DMS 273 treated with DMSO at 0.1 percent for 48 hours (cell line): ENCODE measurements at regions not wholly inside any gene's neighbourhood (a gene's known extent, or its start where the extent isn't known, plus 50 kb on each side); places are given as distances from the start of the nearest gene placed in this dataset.
A peak's percentile ranks its signal among the peaks of the same experiment; 100 is the strongest.
"Not testable (repeated sequence)": the region's sequence is repeated elsewhere in the genome, so short reads cannot be mapped to it uniquely, and the experiment has no call there.

Source experiments
- DNase-seq: peaks from one replicate; lab custom pipeline; 2025; lab: John Stamatoyannopoulos, UW

- no peak for DNase-seq
Observed at GRCh38 chr6:118367314-118367713, 180.8 kb upstream of the PLN start.

DNA sequence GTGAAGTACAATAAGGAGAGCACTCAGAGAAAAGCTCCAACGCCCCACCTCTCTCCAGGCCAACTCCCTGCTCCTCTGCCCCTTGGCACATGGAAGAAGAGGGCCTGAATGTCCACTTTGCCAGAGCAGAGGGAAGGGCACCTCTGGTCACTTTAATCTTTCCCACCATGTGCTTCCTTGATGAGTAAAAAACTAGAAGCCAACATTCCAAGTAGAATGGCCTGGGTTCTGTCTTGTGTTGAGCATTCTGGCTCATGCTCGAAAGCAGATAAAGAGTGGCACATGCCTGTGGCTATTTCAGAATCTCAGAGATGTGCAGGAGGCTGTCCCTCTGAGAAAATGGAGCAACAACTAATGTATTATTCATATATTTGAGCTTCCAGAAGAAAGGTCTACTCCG, 177.4 kb upstream of the PLN start:
- no peak for DNase-seq

GRCh38 chr6:118371955-118372354, 176.1 kb upstream of the PLN start:
- no peak for DNase-seq

DNA sequence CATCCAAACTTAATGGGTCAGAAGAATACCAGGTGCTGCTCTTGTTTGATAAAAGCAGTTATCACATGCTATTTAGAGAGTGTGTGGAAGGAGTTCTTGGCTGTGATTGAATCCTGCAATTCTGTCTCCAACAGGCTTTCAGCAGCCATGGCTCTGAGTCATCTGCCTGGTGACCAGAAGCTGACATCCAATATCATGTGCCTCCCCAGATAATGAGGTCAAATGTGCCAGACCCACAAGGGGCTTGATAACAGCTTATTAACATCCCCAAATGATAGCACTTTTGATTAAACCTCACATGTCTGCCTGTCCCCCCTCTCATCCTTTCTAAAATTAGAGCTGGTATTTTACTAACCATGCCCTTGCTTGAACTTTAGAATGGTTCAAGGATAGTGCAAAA, 175.7 kb upstream of the PLN start:
- DNase-seq = no peak

DNA sequence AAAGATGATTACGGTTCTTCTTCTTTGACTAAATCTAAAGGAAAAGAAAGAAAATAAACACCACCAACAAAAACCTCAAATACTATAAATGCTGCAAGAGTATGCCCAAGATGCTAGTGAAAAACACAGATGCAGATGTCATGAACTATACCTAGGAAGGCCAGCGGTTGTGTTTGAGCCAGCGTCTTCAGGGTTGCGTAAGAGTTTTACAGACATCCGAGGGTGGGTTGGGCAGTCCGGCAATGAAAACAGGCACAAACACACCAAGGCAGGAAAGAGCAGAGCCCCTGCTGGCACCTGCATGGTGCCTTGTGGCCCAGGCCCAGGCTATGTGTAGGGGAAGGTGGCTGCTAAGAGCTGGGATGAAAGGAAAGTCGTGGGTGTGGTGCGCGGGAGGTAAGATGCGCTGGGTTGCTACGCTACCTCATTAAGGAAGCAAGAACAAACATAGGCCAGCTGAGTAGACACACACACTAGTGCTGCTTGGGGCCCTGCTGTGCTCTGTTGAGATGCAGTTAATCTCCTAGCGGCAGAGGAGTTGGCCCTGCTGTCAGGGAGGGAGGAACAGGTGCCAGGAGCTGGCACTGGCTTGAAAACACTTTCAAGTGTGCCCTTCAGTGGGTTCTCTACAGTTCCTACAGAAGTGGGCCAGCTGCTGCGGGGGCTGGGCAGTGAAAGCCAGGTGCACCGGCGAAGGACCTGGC, 170.2 kb upstream of the PLN start:
- peak; percentile 25 for DNase-seq

- DNase-seq = not testable (repeated sequence)
Observed at GRCh38 chr6:118380620-118381019, 167.5 kb upstream of the PLN start.

DNA sequence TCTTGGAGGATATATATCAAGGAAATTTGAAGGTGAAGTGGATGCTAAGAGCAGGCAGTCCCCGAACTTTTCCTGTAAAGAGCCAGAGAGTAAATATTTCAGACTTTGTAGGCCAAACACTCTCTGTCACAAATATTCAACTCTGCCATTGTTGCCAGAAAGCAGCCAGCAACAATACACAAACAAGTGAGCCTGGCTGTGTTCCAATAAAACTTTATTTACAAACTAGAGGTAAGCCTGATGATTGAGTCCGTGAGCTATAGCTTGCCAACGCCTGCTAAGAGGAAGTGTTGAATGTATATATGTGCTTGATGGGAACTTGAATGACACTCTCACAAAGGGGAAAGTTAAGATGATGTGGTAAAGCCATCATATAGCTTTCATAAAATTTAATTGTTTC, 166.0 kb upstream of the PLN start:
- DNase-seq = no peak

GRCh38 chr6:118383924-118384323, 164.2 kb upstream of the PLN start:
- DNase-seq = no peak

DNA sequence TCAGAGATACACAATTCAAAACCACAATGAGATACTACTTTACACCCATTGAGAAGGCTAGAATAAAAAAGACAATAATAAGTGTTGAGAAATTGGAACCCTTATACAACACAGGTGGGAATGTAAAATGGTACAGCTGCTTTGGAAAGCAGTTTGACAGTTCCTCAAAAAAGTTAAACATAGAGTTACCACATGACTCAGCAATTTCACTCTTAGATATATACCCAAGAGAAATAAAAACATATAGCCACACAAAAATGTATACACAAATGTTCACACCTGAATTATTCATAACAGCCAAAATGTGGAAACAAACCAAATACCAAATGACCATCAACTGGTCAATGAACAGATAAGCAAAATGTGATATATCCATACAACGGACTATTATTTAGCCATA, 161.1 kb upstream of the PLN start:
- no peak for DNase-seq

GRCh38 chr6:118387921-118388701, 160.0 kb upstream of the PLN start:
- DNase-seq = no peak

DNA sequence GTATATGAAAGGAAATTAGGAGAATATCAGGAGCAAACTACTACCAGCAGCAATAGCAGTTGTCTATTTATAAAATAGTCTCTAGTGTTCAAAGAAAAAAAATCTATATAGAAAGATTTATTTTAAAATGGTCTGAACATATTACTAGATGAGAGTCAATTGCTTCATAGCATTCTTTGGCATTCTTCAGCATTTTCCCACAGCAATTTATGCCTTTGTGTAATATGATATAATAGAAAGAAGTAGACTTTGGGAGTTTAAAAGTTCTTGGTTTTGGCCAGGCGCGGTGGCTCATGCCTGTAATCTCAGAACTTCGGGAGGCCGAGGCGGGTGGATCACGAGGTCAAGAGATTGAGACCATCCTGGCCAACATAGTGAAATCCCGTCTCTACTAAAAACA, 157.0 kb upstream of the PLN start:
- DNase-seq = no peak

DNA sequence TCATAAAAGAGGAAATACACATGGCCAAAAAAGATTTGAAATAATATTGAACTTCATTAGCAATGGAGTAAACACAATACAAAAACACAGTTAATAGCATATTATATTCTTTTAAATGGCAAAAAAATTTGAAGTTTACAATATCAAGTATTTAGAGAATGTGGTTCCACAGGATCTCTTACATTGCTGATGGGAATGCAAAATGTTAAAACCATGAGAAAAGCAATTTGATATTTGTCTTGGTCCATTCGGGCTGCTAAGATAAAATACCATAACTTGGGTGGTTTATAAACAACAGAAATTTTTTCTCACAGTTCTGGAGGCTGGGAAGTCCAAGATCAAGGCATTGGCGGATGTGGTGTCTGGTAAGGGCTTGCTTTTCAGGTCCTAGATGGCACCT, 154.0 kb upstream of the PLN start:
- no peak for DNase-seq

DNA sequence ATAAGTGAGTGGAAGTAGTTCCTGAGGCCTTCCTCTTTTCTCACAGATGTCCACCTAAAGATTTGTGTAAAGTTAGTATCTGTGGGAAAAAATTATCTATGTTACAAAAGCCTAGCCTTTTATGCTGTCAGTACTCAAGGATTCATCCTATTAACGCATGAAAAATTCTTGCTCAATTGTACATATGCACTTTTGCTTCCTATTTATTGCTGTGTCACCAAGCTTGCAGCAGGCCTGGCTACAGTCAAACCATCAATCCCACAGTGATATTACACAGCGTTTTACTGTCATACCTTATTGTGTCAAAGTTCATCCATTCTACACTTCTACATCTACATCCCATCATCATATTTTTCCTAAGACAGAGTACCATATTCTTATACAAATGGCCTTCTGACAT, 151.1 kb upstream of the PLN start:
- no peak for DNase-seq

GRCh38 chr6:118397671-118398465, 150.2 kb upstream of the PLN start:
- no peak for DNase-seq

DNA sequence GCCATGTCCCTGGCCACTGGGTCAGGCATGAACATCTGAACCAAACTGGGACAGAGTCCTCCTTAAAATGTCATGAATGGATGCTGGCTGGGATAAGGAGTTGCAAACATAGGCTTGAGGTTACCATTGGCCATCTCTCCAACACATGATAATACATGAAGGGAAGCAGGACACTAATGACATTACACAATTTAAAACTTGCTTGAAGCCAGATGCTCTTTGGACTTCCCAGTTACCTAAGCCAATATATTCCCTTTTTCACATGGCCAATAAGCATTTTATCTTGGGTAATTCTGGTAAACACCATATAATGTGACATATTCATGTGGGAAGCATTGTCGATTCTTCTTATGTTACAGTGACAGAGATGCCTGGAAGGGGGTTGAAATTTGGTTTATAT, 148.0 kb upstream of the PLN start:
- no peak for DNase-seq

- no peak for DNase-seq
Observed at GRCh38 chr6:118400582-118400981, 147.5 kb upstream of the PLN start.

GRCh38 chr6:118401325-118401975, 146.6 kb upstream of the PLN start:
- no peak for DNase-seq

DNA sequence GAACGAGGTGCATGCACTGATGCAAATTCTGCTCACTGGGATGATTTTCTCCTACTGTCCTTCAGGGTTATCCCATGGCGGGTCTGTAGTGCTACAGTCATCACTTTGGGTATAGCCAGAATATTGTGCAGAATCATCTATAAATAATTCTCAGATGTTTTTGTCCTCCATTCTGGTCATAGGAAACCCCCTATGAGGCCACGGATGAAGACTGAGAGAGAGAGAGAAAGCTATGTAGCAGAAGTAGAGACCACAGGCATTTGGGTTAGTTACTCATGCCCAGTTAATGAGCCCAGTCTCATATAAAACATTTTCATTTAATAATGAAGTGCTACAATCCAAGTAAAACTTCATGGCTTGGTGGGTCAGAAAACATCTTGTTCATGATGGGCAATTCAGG, 145.1 kb upstream of the PLN start:
- DNase-seq = no peak

DNA sequence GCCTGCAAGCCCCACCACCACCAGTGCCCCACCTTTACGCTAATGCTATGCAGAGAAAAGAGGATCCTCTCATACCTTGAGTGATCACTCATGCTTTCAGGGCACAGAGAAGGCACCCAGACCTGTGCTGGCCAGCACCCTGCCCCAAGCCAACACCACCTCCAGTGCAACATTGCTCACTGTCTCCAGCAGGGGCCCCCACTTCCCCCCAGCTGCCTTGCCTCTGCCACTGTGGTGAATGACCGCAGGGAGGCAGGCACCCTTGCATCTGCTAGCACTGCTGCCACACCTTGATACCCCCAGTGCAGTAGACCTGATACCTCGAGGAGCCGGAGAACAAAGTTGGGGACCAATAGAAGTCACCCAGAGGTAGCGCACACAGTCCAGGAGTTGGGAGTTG, 139.2 kb upstream of the PLN start:
- no peak for DNase-seq

DNA sequence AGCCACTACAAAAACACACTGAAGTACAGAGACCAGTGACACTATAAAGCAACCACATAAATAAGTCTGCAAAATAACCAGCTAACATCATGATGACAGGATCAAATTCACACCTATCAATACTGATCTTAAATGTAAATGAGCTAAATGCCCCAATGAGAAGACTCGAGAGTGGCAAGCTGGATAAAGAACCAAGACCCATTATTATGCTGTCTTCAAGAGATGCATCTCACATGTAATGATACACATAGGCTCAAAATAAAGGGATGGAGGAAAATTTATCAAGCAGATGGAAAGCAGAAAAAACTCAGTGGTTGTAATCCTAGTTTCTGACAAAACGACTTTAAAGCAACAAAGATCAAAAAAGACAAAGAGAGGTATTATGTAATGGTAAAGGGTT, 138.1 kb upstream of the PLN start:
- DNase-seq = no peak
